PC-9 (cell line): ENCODE measurements at regions not wholly inside any gene's neighbourhood (a gene's known extent, or its start where the extent isn't known, plus 50 kb on each side); places are given as distances from the start of the nearest gene placed in this dataset.
"Not testable (repeated sequence)": the region's sequence is repeated elsewhere in the genome, so short reads cannot be mapped to it uniquely, and the experiment has no call there.

Experiments
- BruUV-seq: library from RNA; stranded (reverse); fragments of 400-500 nt; replicated peaks from 2 replicates; lab custom pipeline; 2021; lab: Mats Ljungman, UMichigan
- CTCF ChIA-PET: fragments of 300-600 bp; sonication (Branson Sonifier 250); formaldehyde crosslinking; loops from one replicate; lab custom pipeline; 2022; ENCODE audit warnings: antibody characterized with exemption; lab: Charles Lee
- POLR2A ChIA-PET: fragments of 300-600 bp; sonication (Branson Sonifier 250); formaldehyde crosslinking; loops from one replicate; lab custom pipeline; 2022; ENCODE audit warnings: antibody characterized with exemption; ENCODE audit not compliant: unreplicated experiment; lab: Charles Lee
- DNase-seq, 2 experiments: peaks; one replicate each; pipeline versions ENCODE4 v3.0.0 to v3.0.0-alpha.2; 2015 to 2022; ENCODE audit warnings: mixed read lengths in 1 of 2
- H2AFZ ChIP-seq: fragments of 200-600 bp; sonication (generic); 2 replicates; pipeline ENCODE4 v1.8.1; 2017; ENCODE audit warnings: antibody characterized with exemption
- H3F3A ChIP-seq: fragments of 200-600 bp; sonication (generic); 2 replicates; pipeline ENCODE4 v1.8.1; 2017; ENCODE audit warnings: antibody characterized with exemption, mild to moderate bottlenecking, low read depth; ENCODE audit not compliant: insufficient read depth
- H3K27ac ChIP-seq: fragments of 200-600 bp; sonication (generic); 2 replicates; pipeline ENCODE4 v1.6.1; 2016; ENCODE audit warnings: mixed run types
- H3K27me3 ChIP-seq: fragments of 200-600 bp; sonication (generic); 2 replicates; pipeline ENCODE4 v1.6.1; 2016; ENCODE audit warnings: low read depth, mixed run types; ENCODE audit not compliant: insufficient read depth
- H3K36me3 ChIP-seq: fragments of 200-600 bp; sonication (generic); 2 replicates; pipeline ENCODE4 v1.6.1; 2016; ENCODE audit warnings: low read depth, mixed run types
- H3K4me1 ChIP-seq: fragments of 200-600 bp; sonication (generic); replicated peaks from 2 replicates; pipeline ENCODE4 v1.6.1; 2016; ENCODE audit warnings: mixed run types; ENCODE audit not compliant: insufficient read depth
- H3K4me2 ChIP-seq: fragments of 200-600 bp; sonication (generic); 2 replicates; pipeline ENCODE4 v1.6.1; 2017; ENCODE audit warnings: mixed run types
- H3K4me3 ChIP-seq: fragments of 200-600 bp; sonication (generic); 2 replicates; pipeline ENCODE4 v1.6.1; 2016; ENCODE audit warnings: mixed run types
- H3K79me2 ChIP-seq: fragments of 200-600 bp; sonication (generic); 2 replicates; pipeline ENCODE4 v1.6.1; 2017; ENCODE audit warnings: low read depth, mixed run types
- H3K9me2 ChIP-seq: fragments of 200-600 bp; sonication (generic); 2 replicates; pipeline ENCODE4 v1.8.1; 2017; ENCODE audit warnings: mild to moderate bottlenecking; ENCODE audit not compliant: insufficient read depth
- H3K9me3 ChIP-seq: fragments of 200-600 bp; sonication (generic); 2 replicates; pipeline ENCODE4 v1.8.1; 2016; ENCODE audit warnings: low read depth; ENCODE audit not compliant: insufficient read depth
- H4K20me1 ChIP-seq: fragments of 200-600 bp; sonication (generic); 2 replicates; pipeline ENCODE4 v1.8.1; 2017; ENCODE audit not compliant: insufficient read depth
- EZH2 ChIP-seq: fragments of 200-600 bp; sonication (generic); IDR thresholded peaks from 2 replicates; pipeline ENCODE4 v1.8.0; 2017; ENCODE audit warnings: antibody characterized with exemption, low read depth
- intact Hi-C: fragments of 100-400 bp; cut with micrococcal nuclease; formaldehyde crosslinking; loops from one replicate; pipeline ENCODE4 v1.10.0; 2022; ENCODE audit not compliant: unreplicated experiment
- TF ChIP-seq, protein P1 (sequence below): fragments of 200-600 bp; sonication (generic); conservative IDR thresholded peaks from 2 replicates; pipeline ENCODE4 v1.6.1; 2017; ENCODE audit warnings: mixed run types, antibody characterized with exemption, mild to moderate bottlenecking, moderate library complexity

DNA sequence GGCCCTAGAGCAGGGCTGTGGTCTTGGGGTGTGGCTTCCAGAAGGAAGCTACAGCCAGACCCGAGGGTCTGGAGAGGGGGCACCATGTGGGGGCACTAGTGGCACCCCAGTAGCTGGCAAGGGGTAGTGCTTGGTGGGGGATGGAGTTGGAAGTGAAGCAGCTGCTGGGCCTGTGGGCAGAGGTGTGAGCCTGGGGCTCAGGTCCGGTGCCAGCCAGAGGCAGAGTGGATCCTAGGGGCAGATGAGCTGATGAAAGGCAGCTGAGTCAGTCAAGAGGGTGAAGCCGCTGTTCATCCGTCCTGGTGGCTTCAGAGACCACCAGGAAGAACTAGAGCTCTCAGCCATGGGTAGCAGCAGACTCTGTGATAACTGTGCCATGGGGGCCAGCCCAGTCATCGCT, 172.6 kb downstream of the TBC1D2B start:
- no peaks in the 10 kb centered on the region for H3K27me3 ChIP-seq
- CTCF ChIA-PET: interaction anchor here (0.6 kb wide), 3 partner anchors 24 to 338 kb away, joined by 3 to 4 read pairs (median 3); no protein-coding TSS in a partner anchor
- TF ChIP-seq EZH2: no peak
- TF ChIP-seq, protein P1, sequence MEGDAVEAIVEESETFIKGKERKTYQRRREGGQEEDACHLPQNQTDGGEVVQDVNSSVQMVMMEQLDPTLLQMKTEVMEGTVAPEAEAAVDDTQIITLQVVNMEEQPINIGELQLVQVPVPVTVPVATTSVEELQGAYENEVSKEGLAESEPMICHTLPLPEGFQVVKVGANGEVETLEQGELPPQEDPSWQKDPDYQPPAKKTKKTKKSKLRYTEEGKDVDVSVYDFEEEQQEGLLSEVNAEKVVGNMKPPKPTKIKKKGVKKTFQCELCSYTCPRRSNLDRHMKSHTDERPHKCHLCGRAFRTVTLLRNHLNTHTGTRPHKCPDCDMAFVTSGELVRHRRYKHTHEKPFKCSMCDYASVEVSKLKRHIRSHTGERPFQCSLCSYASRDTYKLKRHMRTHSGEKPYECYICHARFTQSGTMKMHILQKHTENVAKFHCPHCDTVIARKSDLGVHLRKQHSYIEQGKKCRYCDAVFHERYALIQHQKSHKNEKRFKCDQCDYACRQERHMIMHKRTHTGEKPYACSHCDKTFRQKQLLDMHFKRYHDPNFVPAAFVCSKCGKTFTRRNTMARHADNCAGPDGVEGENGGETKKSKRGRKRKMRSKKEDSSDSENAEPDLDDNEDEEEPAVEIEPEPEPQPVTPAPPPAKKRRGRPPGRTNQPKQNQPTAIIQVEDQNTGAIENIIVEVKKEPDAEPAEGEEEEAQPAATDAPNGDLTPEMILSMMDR: no peak
- H3F3A ChIP-seq: no peaks in the 10 kb centered on the region
- H3K9me3 ChIP-seq: no peaks in the 10 kb centered on the region
- BruUV-seq: no TSS peak
- POLR2A ChIA-PET: no interaction called here
- no peaks in the 10 kb centered on the region for H3K4me1 ChIP-seq
- no peak overlapping the region for H3K4me2 ChIP-seq
- no peaks in the 10 kb centered on the region for H3K79me2 ChIP-seq
- no peak for DNase-seq
- no peaks in the 10 kb centered on the region for H3K36me3 ChIP-seq
- H3K9me2 ChIP-seq: no peaks in the 10 kb centered on the region
- no peaks in the 10 kb centered on the region for H4K20me1 ChIP-seq
- H3K4me3 ChIP-seq: no peak overlapping the region
- H3K27ac ChIP-seq: no peak overlapping the region
- intact Hi-C loops: loop anchor here (5.0 kb wide), 1 partner anchor 202 kb away; no protein-coding TSS in a partner anchor
- no peak overlapping the region for H2AFZ ChIP-seq

DNA sequence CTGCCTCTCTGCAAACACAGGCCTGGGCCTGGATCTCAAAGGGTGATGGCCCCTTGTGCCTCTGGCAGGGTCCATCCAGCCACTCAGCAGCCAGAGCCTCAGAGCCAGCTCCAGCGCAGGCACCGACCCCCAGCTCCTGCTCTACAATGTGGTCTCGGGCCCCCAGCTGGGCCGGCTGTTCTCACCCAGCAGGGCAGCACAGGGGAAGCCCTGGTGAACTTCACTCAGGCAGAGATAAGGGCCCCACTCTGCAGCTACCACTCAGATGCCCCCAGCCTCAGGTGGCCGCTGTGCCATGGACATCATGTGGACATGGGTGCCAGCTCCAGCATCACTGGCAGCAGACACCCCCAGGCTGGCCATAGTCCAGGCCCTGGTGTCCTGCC, 173.1 kb downstream of the TBC1D2B start:
- H3K4me3 ChIP-seq: no peak overlapping the region
- DNase-seq: no peak
- H4K20me1 ChIP-seq: no peaks in the 10 kb centered on the region
- BruUV-seq: no TSS peak
- H3K27me3 ChIP-seq: no peaks in the 10 kb centered on the region
- no peaks in the 10 kb centered on the region for H3K4me1 ChIP-seq
- no peaks in the 10 kb centered on the region for H3K79me2 ChIP-seq
- ChIA-PET CTCF (interaction anchor here (0.6 kb wide), 1 partner anchor 201 kb away, joined by 3 read pairs; no protein-coding TSS in a partner anchor), POLR2A (no interaction called here)
- no peak overlapping the region for H2AFZ ChIP-seq
- intact Hi-C loops: loop anchor here (5.0 kb wide), 1 partner anchor 203 kb away; no protein-coding TSS in a partner anchor
- H3K36me3 ChIP-seq: no peaks in the 10 kb centered on the region
- no peak overlapping the region for H3K27ac ChIP-seq
- no peaks in the 10 kb centered on the region for H3K9me3 ChIP-seq
- TF ChIP-seq, protein P1: no peak
- no peak for TF ChIP-seq EZH2
- H3K4me2 ChIP-seq: no peak overlapping the region
- no peaks in the 10 kb centered on the region for H3F3A ChIP-seq
- H3K9me2 ChIP-seq: no peaks in the 10 kb centered on the region

DNA sequence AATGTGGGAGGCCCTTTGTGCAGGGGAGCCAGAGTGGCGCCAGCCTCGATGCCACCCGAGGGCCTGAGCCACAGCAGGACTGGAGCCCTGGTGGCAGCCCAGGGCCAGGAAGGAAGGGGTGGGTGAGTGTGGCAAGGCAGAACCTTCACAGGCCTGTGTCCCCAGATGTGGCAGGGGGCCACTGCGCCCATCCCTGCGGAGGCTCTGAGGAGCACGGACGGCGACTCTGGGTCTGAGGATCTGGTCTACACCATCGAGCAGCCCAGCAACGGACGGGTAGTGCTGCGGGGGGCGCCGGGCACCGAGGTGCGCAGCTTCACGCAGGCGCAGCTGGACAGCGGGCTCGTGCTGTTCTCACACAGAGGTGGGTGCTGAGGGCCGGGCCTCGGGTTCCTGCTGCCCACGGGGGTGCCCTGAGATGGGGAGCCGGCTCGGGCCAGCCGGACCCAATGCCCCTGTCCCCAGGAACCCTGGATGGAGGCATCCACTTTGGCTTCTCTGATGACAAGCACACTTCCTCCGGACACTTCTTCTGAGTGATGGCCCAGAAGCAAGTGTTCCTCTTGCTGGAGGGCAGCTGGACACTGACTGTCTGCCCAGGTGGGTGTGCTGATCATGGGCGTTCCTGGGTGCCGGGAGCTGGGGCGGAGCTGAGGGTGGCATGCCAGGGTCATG, 173.6 kb downstream of the TBC1D2B start:
- H3F3A ChIP-seq, H3K9me2 ChIP-seq, H2AFZ ChIP-seq, POLR2A ChIA-PET, H3K9me3 ChIP-seq, BruUV-seq, H3K4me3 ChIP-seq, H3K27me3 ChIP-seq, H3K27ac ChIP-seq, DNase-seq, H3K4me2 ChIP-seq, H3K36me3 ChIP-seq, H3K79me2 ChIP-seq, CTCF ChIA-PET, H4K20me1 ChIP-seq, H3K4me1 ChIP-seq: not testable (repeated sequence)
- intact Hi-C loops: loop anchor here (5.0 kb wide), 1 partner anchor 203 kb away; no protein-coding TSS in a partner anchor
